Parathyroid adenoma (tissue), 2 donors: ENCODE measurements at regions not wholly inside any gene's neighbourhood (a gene's known extent, or its start where the extent isn't known, plus 50 kb on each side); places are given as distances from the start of the nearest gene placed in this dataset.

Experiments
- H2AFZ ChIP-seq: fragments of 300-600 bp; sonication (generic); one replicate; pipeline ENCODE4 v1.7.0; 2017; ENCODE audit warnings: antibody characterized with exemption, mild to moderate bottlenecking
- H3K27ac ChIP-seq: fragments of 300-600 bp; sonication (generic); one replicate; pipeline ENCODE4 v1.7.0; 2017
- H3K27me3 ChIP-seq: fragments of 300-600 bp; sonication (generic); one replicate; pipeline ENCODE4 v1.7.0; 2017; ENCODE audit warnings: low read length; ENCODE audit not compliant: control insufficient read depth, insufficient read depth
- H3K36me3 ChIP-seq: fragments of 300-600 bp; sonication (generic); one replicate; pipeline ENCODE4 v1.7.0; 2017; ENCODE audit warnings: low read length; ENCODE audit not compliant: control insufficient read depth, insufficient read depth
- H3K4me1 ChIP-seq: fragments of 300-600 bp; sonication (generic); one replicate; pipeline ENCODE4 v1.7.0; 2017; ENCODE audit warnings: control low read depth
- H3K4me2 ChIP-seq: fragments of 300-600 bp; sonication (generic); one replicate; pipeline ENCODE4 v1.7.0; 2017; ENCODE audit warnings: low read length
- H3K4me3 ChIP-seq: fragments of 300-600 bp; sonication (generic); one replicate; pipeline ENCODE4 v1.7.0; 2017; ENCODE audit warnings: low read depth, low read length
- H3K79me2 ChIP-seq: fragments of 300-600 bp; sonication (generic); one replicate; pipeline ENCODE4 v1.7.0; 2017; ENCODE audit warnings: control low read depth
- H3K9ac ChIP-seq: fragments of 300-600 bp; sonication (generic); one replicate; pipeline ENCODE4 v1.7.0; 2017; ENCODE audit warnings: mild to moderate bottlenecking
- H3K9me3 ChIP-seq: fragments of 300-600 bp; sonication (generic); one replicate; pipeline ENCODE4 v1.7.0; 2017; ENCODE audit warnings: low read length; ENCODE audit not compliant: control insufficient read depth
- TF ChIP-seq, protein P1 (sequence below): fragments of 300-600 bp; sonication (generic); IDR thresholded peaks from one replicate; pipeline ENCODE4 v1.7.0; 2017; ENCODE audit warnings: antibody characterized with exemption, mild to moderate bottlenecking
- donor health status: primary hyperparathyroidism.

DNA sequence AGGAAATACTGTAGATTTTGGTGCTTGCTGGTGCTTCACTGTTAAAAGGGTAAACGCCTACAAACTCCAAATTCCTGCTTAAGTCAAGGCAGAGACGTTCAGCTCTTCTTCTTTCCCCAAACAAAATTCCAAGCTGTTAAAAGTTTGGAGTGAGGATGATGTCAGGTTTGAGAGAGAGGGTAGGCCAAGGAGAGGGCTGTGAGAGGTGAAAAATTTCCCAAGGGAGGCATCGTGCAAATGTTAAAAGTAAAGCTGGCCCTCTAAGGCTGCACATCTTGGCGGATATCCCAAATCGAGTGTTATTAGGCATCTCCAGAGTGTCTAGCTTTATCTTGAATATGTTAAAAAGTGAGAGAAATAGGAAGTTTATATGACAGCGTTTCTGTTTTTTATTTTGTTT, 651.8 kb downstream of the QKI start:
- Histone ChIP-seq H3K9me3 (no peaks in the 10 kb centered on the region), H2AFZ (no peak overlapping the region), H3K4me1 (no peaks in the 10 kb centered on the region), H3K27me3 (no peaks in the 10 kb centered on the region), H3K9ac (no peak overlapping the region), H3K4me2 (no peak overlapping the region), H3K4me3 (no peak overlapping the region), H3K79me2 (no peaks in the 10 kb centered on the region), H3K36me3 (no peaks in the 10 kb centered on the region), H3K27ac (no peak overlapping the region)
- TF ChIP-seq, protein P1, sequence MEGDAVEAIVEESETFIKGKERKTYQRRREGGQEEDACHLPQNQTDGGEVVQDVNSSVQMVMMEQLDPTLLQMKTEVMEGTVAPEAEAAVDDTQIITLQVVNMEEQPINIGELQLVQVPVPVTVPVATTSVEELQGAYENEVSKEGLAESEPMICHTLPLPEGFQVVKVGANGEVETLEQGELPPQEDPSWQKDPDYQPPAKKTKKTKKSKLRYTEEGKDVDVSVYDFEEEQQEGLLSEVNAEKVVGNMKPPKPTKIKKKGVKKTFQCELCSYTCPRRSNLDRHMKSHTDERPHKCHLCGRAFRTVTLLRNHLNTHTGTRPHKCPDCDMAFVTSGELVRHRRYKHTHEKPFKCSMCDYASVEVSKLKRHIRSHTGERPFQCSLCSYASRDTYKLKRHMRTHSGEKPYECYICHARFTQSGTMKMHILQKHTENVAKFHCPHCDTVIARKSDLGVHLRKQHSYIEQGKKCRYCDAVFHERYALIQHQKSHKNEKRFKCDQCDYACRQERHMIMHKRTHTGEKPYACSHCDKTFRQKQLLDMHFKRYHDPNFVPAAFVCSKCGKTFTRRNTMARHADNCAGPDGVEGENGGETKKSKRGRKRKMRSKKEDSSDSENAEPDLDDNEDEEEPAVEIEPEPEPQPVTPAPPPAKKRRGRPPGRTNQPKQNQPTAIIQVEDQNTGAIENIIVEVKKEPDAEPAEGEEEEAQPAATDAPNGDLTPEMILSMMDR, result no peak

GRCh38 chr6:164063346-164063745, 648.8 kb downstream of the QKI start:
- H3K27me3 ChIP-seq, result no peaks in the 10 kb centered on the region
- H3K4me2 ChIP-seq, result no peak overlapping the region
- no peak overlapping the region for H2AFZ ChIP-seq
- H3K9me3 ChIP-seq, result no peaks in the 10 kb centered on the region
- H3K4me3 ChIP-seq, result no peak overlapping the region
- H3K9ac ChIP-seq, result no peak overlapping the region
- no peaks in the 10 kb centered on the region for H3K36me3 ChIP-seq
- H3K4me1 ChIP-seq, result no peaks in the 10 kb centered on the region
- H3K27ac ChIP-seq, result no peak overlapping the region
- TF ChIP-seq, protein P1, result no peak
- no peaks in the 10 kb centered on the region for H3K79me2 ChIP-seq

DNA sequence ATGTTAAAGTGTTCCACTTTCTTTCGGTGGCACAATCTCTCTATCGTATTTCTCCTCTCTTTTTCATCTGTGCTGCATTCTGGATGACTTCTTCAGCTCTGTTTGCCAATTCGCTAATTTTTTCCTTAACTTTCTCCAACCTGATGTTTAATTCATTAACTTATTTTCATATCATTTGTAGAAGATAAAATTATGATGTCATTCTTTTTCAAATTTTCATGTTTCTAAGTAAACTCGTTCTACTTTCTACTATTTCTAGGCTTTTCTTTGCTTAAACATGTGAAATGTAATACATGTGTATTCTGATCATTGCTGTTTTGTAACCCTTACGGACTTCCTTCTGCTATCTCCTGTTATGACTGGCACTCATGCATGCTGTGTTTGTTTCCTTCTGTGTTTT, 648.4 kb downstream of the QKI start:
- H2AFZ ChIP-seq, result no peak overlapping the region
- no peak overlapping the region for H3K9ac ChIP-seq
- no peaks in the 10 kb centered on the region for H3K79me2 ChIP-seq
- TF ChIP-seq, protein P1, result no peak
- H3K4me2 ChIP-seq, result no peak overlapping the region
- H3K36me3 ChIP-seq, result no peaks in the 10 kb centered on the region
- no peak overlapping the region for H3K27ac ChIP-seq
- no peaks in the 10 kb centered on the region for H3K4me1 ChIP-seq
- H3K9me3 ChIP-seq, result no peaks in the 10 kb centered on the region
- H3K27me3 ChIP-seq, result no peaks in the 10 kb centered on the region
- H3K4me3 ChIP-seq, result no peak overlapping the region

DNA sequence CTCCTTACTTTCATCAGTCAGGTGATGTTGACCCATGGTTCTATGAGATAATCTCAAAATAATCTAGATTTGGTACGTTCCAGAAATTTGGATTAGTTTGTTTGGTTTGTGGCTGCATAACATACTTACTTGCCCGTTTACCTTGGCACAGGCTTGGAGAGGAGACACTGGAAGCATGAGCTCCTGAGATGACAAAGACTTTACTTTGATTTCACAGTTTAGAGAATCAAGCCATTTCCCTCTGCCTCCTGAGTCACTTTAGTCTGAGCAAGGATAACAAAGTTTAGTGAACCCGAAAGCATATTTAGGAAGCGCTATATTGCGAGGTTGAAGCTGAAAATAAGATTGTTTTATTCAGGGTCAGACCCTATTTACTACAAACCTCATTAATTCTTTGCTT, 643.4 kb downstream of the QKI start:
- Histone ChIP-seq H3K4me2 (no peak overlapping the region), H3K27me3 (no peaks in the 10 kb centered on the region), H3K9ac (no peak overlapping the region), H3K4me1 (no peaks in the 10 kb centered on the region), H3K4me3 (no peak overlapping the region), H3K9me3 (no peaks in the 10 kb centered on the region), H3K36me3 (no peaks in the 10 kb centered on the region), H3K27ac (no peak overlapping the region), H2AFZ (no peak overlapping the region), H3K79me2 (no peaks in the 10 kb centered on the region)
- TF ChIP-seq, protein P1, result no peak

DNA sequence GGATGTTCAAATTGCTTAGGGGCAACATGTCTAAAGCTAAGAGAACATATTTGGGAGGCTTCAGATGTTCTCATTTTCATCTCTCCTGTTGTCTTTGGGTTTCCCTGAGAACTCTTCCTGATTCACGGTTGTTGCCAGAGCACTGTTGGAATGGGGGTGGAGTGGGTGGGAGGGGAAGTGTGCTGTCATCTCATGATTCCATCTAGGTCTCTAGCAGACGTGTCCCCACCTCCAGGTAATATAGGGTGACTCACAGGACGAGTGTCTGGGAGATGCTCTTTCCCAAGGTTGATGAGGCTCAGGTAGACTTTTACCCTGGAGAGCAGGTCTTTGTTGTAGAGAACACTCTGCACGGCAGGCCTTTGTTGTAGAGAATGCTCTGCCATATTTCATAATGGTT, 636.9 kb downstream of the QKI start:
- H3K9me3 ChIP-seq, result no peaks in the 10 kb centered on the region
- no peaks in the 10 kb centered on the region for H3K27me3 ChIP-seq
- H2AFZ ChIP-seq, result no peak overlapping the region
- H3K4me2 ChIP-seq, result no peak overlapping the region
- TF ChIP-seq, protein P1, result no peak
- no peak overlapping the region for H3K9ac ChIP-seq
- H3K79me2 ChIP-seq, result no peaks in the 10 kb centered on the region
- H3K36me3 ChIP-seq, result no peaks in the 10 kb centered on the region
- H3K27ac ChIP-seq, result no peak overlapping the region
- no peak overlapping the region for H3K4me3 ChIP-seq
- H3K4me1 ChIP-seq, result no peaks in the 10 kb centered on the region
